Peyer's patch (tissue), 4 donors: ENCODE measurements at regions not wholly inside any gene's neighbourhood (a gene's known extent, or its start where the extent isn't known, plus 50 kb on each side); places are given as distances from the start of the nearest gene placed in this dataset.

ENCODE experiments used
- CTCF ChIP-seq, 6 experiments: fragments of 450-650 bp in 4 of 6; fragments of 200-600 bp in 2 of 6; sonication (generic) in 1 of 6; IDR thresholded peaks; one replicate each; pipeline ENCODE4 v1.5.1; 2017 to 2019; ENCODE audit warnings: antibody characterized with exemption in 6 of 6, mild to moderate bottlenecking in 3 of 6, moderate library complexity in 1 of 6
- POLR2A ChIP-seq, 2 donors: fragments of 450-650 bp; IDR thresholded peaks; one replicate each; pipeline ENCODE4 v1.5.1; 2017; ENCODE audit warnings: antibody characterized with exemption in 2 of 2, mild to moderate bottlenecking in 2 of 2, moderate library complexity in 2 of 2

DNA sequence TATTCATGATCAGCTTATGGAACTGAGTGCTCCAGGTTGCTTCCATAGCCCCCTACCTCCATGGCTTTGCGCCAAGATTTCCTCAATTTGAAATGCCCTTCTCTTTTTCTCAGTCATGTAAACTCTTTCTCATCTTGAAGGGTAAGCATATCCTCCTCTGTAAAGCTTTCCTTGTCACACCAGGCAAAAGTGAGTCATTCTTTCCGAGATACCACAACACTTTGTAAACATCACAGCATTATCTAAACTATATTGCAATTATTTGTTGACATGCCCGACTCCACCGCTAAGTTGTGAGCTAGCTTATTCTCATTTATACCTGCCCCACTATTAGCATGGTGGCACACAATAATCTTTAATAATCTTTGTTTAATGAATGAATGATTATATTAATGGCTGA is 419.5 kb upstream of the CHST9 start:
- no peak for TF ChIP-seq CTCF (IDR thresholded peaks at IDR 0.05)
- no peak for TF ChIP-seq POLR2A (IDR thresholded peaks at IDR 0.05)
